ENCODE measurements at regions not wholly inside any gene's neighbourhood (a gene's known extent, or its start where the extent isn't known, plus 50 kb on each side); places are given as distances from the start of the nearest gene placed in this dataset.

DNA sequence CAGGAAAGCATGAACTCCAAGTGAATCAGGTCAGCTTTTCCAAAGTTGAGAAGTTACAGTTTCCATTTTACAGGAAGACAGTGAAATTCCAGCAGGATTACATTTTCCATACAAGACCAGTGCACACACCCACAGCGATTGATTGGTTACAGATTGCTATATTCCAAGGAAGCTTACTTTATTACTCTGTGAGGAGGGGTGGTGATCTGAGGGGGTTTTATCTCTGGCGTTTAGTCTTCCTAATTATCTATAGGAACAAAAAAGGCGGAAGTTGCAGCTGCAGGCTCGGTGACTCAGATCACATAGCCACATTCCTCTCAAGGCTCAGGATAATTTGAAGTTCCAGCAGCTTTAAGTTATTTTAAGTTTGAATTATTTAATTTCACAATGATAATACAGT lies 450.4 kb upstream of the NMUR2 start (continued):
- TF ChIP-seq, protein P1, sequence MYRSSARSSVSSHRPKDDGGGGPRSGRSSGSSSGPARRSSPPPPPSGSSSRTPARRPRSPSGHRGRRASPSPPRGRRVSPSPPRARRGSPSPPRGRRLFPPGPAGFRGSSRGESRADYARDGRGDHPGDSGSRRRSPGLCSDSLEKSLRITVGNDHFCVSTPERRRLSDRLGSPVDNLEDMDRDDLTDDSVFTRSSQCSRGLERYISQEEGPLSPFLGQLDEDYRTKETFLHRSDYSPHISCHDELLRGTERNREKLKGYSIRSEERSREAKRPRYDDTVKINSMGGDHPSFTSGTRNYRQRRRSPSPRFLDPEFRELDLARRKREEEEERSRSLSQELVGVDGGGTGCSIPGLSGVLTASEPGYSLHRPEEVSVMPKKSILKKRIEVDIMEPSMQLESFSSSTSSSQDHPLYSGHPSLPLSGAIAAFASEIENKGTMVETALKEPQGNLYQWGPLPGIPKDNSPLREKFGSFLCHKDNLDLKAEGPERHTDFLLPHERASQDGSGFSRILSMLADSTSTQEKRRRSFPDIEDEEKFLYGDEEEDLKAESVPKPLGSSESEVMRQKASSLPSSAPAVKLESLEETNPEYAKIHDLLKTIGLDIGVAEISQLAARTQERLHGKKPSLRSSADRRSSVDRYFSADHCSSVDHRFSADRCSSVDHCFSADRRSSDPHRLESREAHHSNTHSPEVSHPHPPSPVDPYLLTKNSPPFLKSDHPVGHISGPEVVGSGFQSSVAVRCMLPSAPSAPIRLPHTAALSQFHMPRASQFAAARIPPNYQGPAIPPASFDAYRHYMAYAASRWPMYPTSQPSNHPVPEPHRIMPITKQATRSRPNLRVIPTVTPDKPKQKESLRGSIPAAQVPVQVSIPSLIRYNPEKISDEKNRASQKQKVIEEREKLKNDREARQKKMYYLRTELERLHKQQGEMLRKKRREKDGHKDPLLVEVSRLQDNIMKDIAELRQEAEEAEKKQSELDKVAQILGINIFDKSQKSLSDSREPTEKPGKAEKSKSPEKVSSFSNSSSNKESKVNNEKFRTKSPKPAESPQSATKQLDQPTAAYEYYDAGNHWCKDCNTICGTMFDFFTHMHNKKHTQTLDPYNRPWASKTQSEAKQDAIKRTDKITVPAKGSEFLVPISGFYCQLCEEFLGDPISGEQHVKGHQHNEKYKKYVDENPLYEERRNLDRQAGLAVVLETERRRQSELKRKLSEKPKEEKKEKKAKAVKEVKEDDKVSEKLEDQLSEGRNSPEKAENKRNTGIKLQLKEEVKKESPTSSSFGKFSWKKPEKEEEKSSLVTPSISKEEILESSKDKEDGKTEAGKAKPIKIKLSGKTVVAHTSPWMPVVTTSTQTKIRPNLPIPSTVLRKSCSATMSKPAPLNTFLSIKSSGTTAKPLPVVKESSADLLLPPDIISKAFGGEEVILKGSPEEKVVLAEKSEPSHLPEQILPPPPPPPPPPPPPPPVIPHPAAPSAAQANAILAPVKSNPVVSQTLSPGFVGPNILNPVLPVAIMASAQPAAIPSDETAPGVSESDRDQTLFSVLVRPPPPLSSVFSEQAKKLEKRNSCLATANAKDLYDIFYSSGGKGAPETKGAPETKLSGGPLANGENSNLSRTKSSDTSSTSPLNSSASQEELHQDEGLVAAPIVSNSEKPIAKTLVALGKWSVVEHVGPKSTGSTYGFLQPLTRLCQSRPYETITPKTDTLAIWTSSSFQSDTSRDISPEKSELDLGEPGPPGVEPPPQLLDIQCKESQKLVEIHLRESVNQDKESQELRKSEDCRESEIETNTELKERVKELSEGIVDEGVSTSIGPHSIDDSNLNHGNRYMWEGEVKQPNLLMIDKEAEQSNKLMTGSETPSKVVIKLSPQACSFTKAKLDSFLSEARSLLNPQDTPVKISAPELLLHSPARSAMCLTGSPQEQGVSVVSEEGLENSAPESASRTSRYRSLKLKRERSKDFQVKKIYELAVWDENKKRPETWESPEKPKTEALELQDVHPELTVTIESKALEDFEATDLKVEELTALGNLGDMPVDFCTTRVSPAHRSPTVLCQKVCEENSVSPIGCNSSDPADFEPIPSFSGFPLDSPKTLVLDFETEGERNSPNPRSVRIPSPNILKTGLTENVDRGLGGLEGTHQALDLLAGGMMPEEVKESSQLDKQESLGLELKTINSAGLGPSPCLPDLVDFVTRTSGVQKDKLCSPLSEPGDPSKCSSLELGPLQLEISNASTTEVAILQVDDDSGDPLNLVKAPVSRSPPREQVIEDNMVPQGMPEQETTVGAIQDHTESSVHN (CRISPR knock-in tag; IDR thresholded peaks at IDR 0.05) = no peak
- TF ChIP-seq DPF2 (CRISPR knock-in tag; IDR thresholded peaks at IDR 0.05; ENCODE audit: borderline replicate concordance, low read depth) (no peak), ZNF460 (CRISPR knock-in tag; IDR thresholded peaks at IDR 0.05; ENCODE audit: borderline replicate concordance) (no peak)
- TF ChIP-seq, protein P2, sequence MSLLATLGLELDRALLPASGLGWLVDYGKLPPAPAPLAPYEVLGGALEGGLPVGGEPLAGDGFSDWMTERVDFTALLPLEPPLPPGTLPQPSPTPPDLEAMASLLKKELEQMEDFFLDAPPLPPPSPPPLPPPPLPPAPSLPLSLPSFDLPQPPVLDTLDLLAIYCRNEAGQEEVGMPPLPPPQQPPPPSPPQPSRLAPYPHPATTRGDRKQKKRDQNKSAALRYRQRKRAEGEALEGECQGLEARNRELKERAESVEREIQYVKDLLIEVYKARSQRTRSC (CRISPR knock-in tag; IDR thresholded peaks at IDR 0.05; ENCODE audit: low read depth) = no peak

DNA sequence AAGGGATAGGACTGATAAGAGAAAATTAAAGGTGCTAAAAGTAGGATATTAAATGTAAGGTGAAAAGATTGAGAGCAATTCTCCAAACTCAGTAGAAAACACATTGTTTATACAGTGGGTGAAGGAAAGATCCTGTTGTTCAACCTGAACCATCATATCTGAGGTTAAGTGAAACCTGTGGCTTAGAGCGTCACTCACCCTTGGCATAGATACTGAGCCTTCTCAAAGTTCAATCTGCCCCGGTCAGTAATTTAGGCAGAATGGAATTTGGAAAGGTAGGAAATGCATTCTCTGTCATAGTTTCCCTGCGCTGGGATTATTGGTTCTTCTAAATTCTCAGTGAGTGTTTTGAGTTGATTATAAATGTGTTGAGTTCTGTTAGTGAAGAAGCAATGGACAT lies 456.2 kb upstream of the NMUR2 start:
- intact Hi-C loops (cut with micrococcal nuclease; ENCODE audit: unreplicated experiment) (no loop called here), in situ Hi-C loops (cut with HindIII; ENCODE audit: extremely low pct_ligation_motif_present, low pct_unique_long_range_greater_than_20kb) (no loop called here)
- Histone ChIP-seq H3K79me2 (ENCODE audit: insufficient read depth, low read length) (no peaks in the 10 kb centered on the region), H2AFZ (ENCODE audit: low read length) (no peak overlapping the region), H3K9me3 (ENCODE audit: low read length) (peaks cover 67% of the 10 kb centered on the region), H3K9ac (ENCODE audit: insufficient read depth, low read depth, low read length) (no peak overlapping the region), H3K36me3 (replicated peaks in 1 of 2; ENCODE audit: control insufficient read depth in 1 of 2, insufficient read depth in 2 of 2, low read length in 2 of 2) (no peaks in the 10 kb centered on the region), H4K20me1 (ENCODE audit: insufficient read depth, low read length) (no peaks in the 10 kb centered on the region), H3K27ac (ENCODE audit: extremely low read length, insufficient read depth, low read length) (no peak overlapping the region), H3K4me3 (replicated peaks in 1 of 3; ENCODE audit: insufficient read depth in 1 of 3, low read depth in 2 of 3, low read length in 3 of 3) (no peak overlapping the region), H3K27me3 (ENCODE audit: control insufficient read depth in 1 of 2, insufficient read depth in 2 of 2, low read length in 2 of 2) (no peaks in the 10 kb centered on the region), H3K4me2 (ENCODE audit: low read depth, low read length) (no peak overlapping the region), H3K4me1 (ENCODE audit: insufficient read depth, low read length) (no peaks in the 10 kb centered on the region)
- DNase-seq (ENCODE audit: low spot score) (no peak), ATAC-seq (no peak), FAIRE-seq (no peak)
- ChIA-PET CTCF (ENCODE audit: low intra/inter-chr PET ratio, low total read pairs) (no interaction called here), POLR2A (no interaction called here)
- BruUV-seq (replicated peaks) = no TSS peak
- WGBS (ENCODE audit: low lambda C conversion rate) = 0% methylated on average over 3 of the region's 3 CpGs
- TF ChIP-seq ZNF775 (CRISPR knock-in tag; IDR thresholded peaks at IDR 0.05; ENCODE audit: borderline replicate concordance) (no peak), EP300 (IDR thresholded peaks at IDR 0.05; ENCODE audit: low read depth in 2 of 2, low read length in 2 of 2) (no peak), EP300 (CRISPR knock-in tag; IDR thresholded peaks at IDR 0.05; ENCODE audit: borderline replicate concordance) (no peak), CENPX (CRISPR knock-in tag; IDR thresholded peaks at IDR 0.05) (no peak), FOXK2 (IDR thresholded peaks at IDR 0.05) (no peak), DNMT3B (CRISPR knock-in tag; conservative IDR thresholded peaks at IDR 0.05) (no peak)
- TF ChIP-seq, protein P3, sequence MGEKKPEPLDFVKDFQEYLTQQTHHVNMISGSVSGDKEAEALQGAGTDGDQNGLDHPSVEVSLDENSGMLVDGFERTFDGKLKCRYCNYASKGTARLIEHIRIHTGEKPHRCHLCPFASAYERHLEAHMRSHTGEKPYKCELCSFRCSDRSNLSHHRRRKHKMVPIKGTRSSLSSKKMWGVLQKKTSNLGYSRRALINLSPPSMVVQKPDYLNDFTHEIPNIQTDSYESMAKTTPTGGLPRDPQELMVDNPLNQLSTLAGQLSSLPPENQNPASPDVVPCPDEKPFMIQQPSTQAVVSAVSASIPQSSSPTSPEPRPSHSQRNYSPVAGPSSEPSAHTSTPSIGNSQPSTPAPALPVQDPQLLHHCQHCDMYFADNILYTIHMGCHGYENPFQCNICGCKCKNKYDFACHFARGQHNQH (CRISPR knock-in tag; IDR thresholded peaks at IDR 0.05) = no peak
